HG02642 (cell line): ENCODE measurements at regions not wholly inside any gene's neighbourhood (a gene's known extent, or its start where the extent isn't known, plus 50 kb on each side); places are given as distances from the start of the nearest gene placed in this dataset.

Experiments used
- ATAC-seq: cut with Tn5 transposase; IDR thresholded peaks from one replicate; pipeline ENCODE4 v1.9.1; 2021; ENCODE audit warnings: mild to moderate bottlenecking; ENCODE audit not compliant: unreplicated experiment, poor library complexity

GRCh38 chr5:4802044-4802443 is 338.1 kb upstream of the ADAMTS16 start:
- no peak for ATAC-seq

- no peak for ATAC-seq
Measured at GRCh38 chr5:4804691-4805360, 335.3 kb upstream of the ADAMTS16 start.

GRCh38 chr5:4815002-4815401 is 325.1 kb upstream of the ADAMTS16 start:
- no peak for ATAC-seq

GRCh38 chr5:4817767-4818166 is 322.4 kb upstream of the ADAMTS16 start:
- ATAC-seq: no peak

GRCh38 chr5:4831325-4831724 is 308.8 kb upstream of the ADAMTS16 start:
- ATAC-seq: no peak

GRCh38 chr5:4832471-4832870 is 307.7 kb upstream of the ADAMTS16 start:
- ATAC-seq: no peak

GRCh38 chr5:4833104-4833738 is 306.9 kb upstream of the ADAMTS16 start:
- ATAC-seq: no peak

- ATAC-seq: no peak
Measured at GRCh38 chr5:4837489-4838058, 302.6 kb upstream of the ADAMTS16 start.

- no peak for ATAC-seq
Measured at GRCh38 chr5:4845221-4845620, 294.9 kb upstream of the ADAMTS16 start.

- ATAC-seq: no peak
Measured at GRCh38 chr5:4847766-4848165, 292.4 kb upstream of the ADAMTS16 start.

- no peak for ATAC-seq
Measured at GRCh38 chr5:4855036-4855435, 285.1 kb upstream of the ADAMTS16 start.

GRCh38 chr5:4855880-4856279 is 284.2 kb upstream of the ADAMTS16 start:
- ATAC-seq: no peak

- ATAC-seq: no peak
Measured at GRCh38 chr5:4857761-4858160, 282.4 kb upstream of the ADAMTS16 start.

GRCh38 chr5:4859500-4860235 is 280.5 kb upstream of the ADAMTS16 start:
- no peak for ATAC-seq

- ATAC-seq: no peak
Measured at GRCh38 chr5:4860631-4861030, 279.5 kb upstream of the ADAMTS16 start.

GRCh38 chr5:4862500-4862899 is 277.6 kb upstream of the ADAMTS16 start:
- no peak for ATAC-seq

GRCh38 chr5:4866131-4866659 is 273.9 kb upstream of the ADAMTS16 start:
- ATAC-seq: no peak

GRCh38 chr5:4866817-4867216 is 273.3 kb upstream of the ADAMTS16 start:
- no peak for ATAC-seq

- peak; percentile 65 for ATAC-seq
Measured at GRCh38 chr5:4868140-4868735, 271.9 kb upstream of the ADAMTS16 start.

- ATAC-seq: no peak
Measured at GRCh38 chr5:4873652-4874051, 266.5 kb upstream of the ADAMTS16 start.

GRCh38 chr5:4874097-4874496 is 266.0 kb upstream of the ADAMTS16 start:
- no peak for ATAC-seq
